Neural progenitor cell (in vitro differentiated cells): ENCODE measurements at regions not wholly inside any gene's neighbourhood (a gene's known extent, or its start where the extent isn't known, plus 50 kb on each side); places are given as distances from the start of the nearest gene placed in this dataset.

Experiments used
- EZH2phosphoT487 ChIP-seq: fragments of 200-600 bp; sonication (generic); IDR thresholded peaks from 2 replicates; pipeline ENCODE4 v1.6.1; 2017; ENCODE audit warnings: antibody characterized with exemption
- TF ChIP-seq, protein P1 (sequence below): fragments of 200-600 bp; sonication (generic); IDR thresholded peaks from 2 replicates; pipeline ENCODE4 v1.5.1; 2017; ENCODE audit warnings: antibody characterized with exemption, mild to moderate bottlenecking

DNA sequence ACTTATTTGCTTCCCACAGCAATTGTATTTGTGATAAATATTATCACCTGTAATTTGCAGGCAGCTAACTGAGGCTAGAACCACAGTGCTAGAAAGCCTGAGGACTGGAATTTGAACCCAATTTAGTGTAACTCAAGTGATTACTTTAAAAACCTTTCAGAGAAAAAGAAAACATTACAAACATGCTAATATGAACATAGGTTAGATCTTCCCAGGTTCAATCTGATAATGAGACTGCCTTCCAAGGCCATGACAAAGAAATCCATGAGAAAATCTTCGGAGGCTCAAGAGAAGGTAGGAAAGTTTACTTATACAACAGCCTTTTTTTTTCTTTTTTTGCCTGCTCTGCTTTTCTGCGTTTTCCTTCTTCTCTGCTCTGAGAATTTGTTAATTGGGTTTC, 620.6 kb upstream of the CCNG1 start:
- TF ChIP-seq, protein P1, sequence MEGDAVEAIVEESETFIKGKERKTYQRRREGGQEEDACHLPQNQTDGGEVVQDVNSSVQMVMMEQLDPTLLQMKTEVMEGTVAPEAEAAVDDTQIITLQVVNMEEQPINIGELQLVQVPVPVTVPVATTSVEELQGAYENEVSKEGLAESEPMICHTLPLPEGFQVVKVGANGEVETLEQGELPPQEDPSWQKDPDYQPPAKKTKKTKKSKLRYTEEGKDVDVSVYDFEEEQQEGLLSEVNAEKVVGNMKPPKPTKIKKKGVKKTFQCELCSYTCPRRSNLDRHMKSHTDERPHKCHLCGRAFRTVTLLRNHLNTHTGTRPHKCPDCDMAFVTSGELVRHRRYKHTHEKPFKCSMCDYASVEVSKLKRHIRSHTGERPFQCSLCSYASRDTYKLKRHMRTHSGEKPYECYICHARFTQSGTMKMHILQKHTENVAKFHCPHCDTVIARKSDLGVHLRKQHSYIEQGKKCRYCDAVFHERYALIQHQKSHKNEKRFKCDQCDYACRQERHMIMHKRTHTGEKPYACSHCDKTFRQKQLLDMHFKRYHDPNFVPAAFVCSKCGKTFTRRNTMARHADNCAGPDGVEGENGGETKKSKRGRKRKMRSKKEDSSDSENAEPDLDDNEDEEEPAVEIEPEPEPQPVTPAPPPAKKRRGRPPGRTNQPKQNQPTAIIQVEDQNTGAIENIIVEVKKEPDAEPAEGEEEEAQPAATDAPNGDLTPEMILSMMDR, result no peak
- TF ChIP-seq EZH2phosphoT487, result no peak
